GM23338 (cell line): ENCODE measurements at regions not wholly inside any gene's neighbourhood (a gene's known extent, or its start where the extent isn't known, plus 50 kb on each side); places are given as distances from the start of the nearest gene placed in this dataset.

Experiments
- ATAC-seq: fragments of 200-7000 bp; cut with Tn5 transposase; 3 replicates; pipeline ENCODE4 v1.9.1; 2020
- DNase-seq: peaks from one replicate; pipeline ENCODE4 v3.0.0-alpha.2; 2015; ENCODE audit warnings: low spot score
- H2AFZ ChIP-seq: fragments of 200-600 bp; sonication (generic); 2 replicates; pipeline ENCODE4 v1.8.0; 2016; ENCODE audit warnings: antibody characterized with exemption, mild to moderate bottlenecking, moderate library complexity
- H3F3A ChIP-seq: fragments of 200-600 bp; sonication (generic); replicated peaks from 2 replicates; pipeline ENCODE4 v1.8.0; 2017; ENCODE audit warnings: antibody characterized with exemption, mixed run types, low read depth
- H3K27ac ChIP-seq: fragments of 200-600 bp; sonication (generic); 2 replicates; pipeline ENCODE4 v1.6.1; 2016; ENCODE audit warnings: low read depth
- H3K27me3 ChIP-seq: fragments of 200-600 bp; sonication (generic); 2 replicates; pipeline ENCODE4 v1.8.0; 2016; ENCODE audit warnings: mild to moderate bottlenecking, mixed run types, moderate library complexity; ENCODE audit not compliant: insufficient read depth
- H3K36me3 ChIP-seq: fragments of 200-600 bp; sonication (generic); 2 replicates; pipeline ENCODE4 v1.8.0; 2016; ENCODE audit warnings: mild to moderate bottlenecking; ENCODE audit not compliant: insufficient read depth
- H3K4me1 ChIP-seq: fragments of 200-600 bp; sonication (generic); 2 replicates; pipeline ENCODE4 v1.8.0; 2016; ENCODE audit warnings: mild to moderate bottlenecking, moderate library complexity; ENCODE audit not compliant: insufficient read depth
- H3K4me2 ChIP-seq: fragments of 200-600 bp; sonication (generic); 2 replicates; pipeline ENCODE4 v1.7.1; 2017; ENCODE audit warnings: mixed run types
- H3K4me3 ChIP-seq: fragments of 200-600 bp; sonication (generic); 2 replicates; pipeline ENCODE4 v1.6.1; 2016; ENCODE audit warnings: mixed run types
- H3K79me2 ChIP-seq: fragments of 200-600 bp; sonication (generic); replicated peaks from 2 replicates; pipeline ENCODE4 v1.8.0; 2017; ENCODE audit warnings: mild to moderate bottlenecking; ENCODE audit not compliant: insufficient read depth
- H3K9me2 ChIP-seq: fragments of 200-600 bp; sonication (generic); 2 replicates; pipeline ENCODE4 v1.8.0; 2017; ENCODE audit not compliant: insufficient read depth
- H4K20me1 ChIP-seq: fragments of 200-600 bp; sonication (generic); replicated peaks from 2 replicates; pipeline ENCODE4 v1.8.0; 2017; ENCODE audit warnings: mild to moderate bottlenecking; ENCODE audit not compliant: insufficient read depth
- H3K27ac Mint-ChIP-seq: 2 replicates; pipeline ENCODE4 v1.8.0; 2020; ENCODE audit warnings: inconsistent platforms, mild to moderate bottlenecking, moderate library complexity, mixed read lengths
- H3K27me3 Mint-ChIP-seq: 3 replicates; pipeline ENCODE4 v1.8.0; 2022; ENCODE audit warnings: low read depth, mild to moderate bottlenecking, moderate library complexity, mixed read lengths, inconsistent platforms; ENCODE audit not compliant: insufficient read depth, poor library complexity
- H3K36me3 Mint-ChIP-seq: 3 replicates; pipeline ENCODE4 v1.8.0; 2021; ENCODE audit warnings: low read depth, mild to moderate bottlenecking, inconsistent platforms, moderate library complexity, mixed read lengths
- H3K4me1 Mint-ChIP-seq: 3 replicates; pipeline ENCODE4 v1.8.0; 2020; ENCODE audit warnings: mild to moderate bottlenecking, inconsistent platforms, mixed read lengths
- H3K4me3 Mint-ChIP-seq: 3 replicates; pipeline ENCODE4 v1.8.0; 2021; ENCODE audit warnings: moderate library complexity, mild to moderate bottlenecking, inconsistent platforms, mixed read lengths
- H3K9me3 Mint-ChIP-seq: 3 replicates; pipeline ENCODE4 v1.8.0; 2020; ENCODE audit warnings: moderate library complexity, mild to moderate bottlenecking, inconsistent platforms, mixed read lengths
- CREB1 ChIP-seq: fragments of 250-450 bp; sonication (Bioruptor Pico); IDR thresholded peaks from 2 replicates; pipeline ENCODE4 v1.5.0; 2020; ENCODE audit warnings: low read depth, mild to moderate bottlenecking, moderate library complexity
- CTCF ChIP-seq, 2 experiments: fragments of 200-600 bp in 1 of 2; sonication (generic) in 1 of 2; conservative IDR thresholded peaks; 2 replicates each; pipeline versions ENCODE4 v1.5.1 to v1.6.1; 2016 to 2017; ENCODE audit warnings: antibody characterized with exemption in 2 of 2, low read depth in 2 of 2, mild to moderate bottlenecking in 2 of 2, moderate library complexity in 1 of 2
- EZH2 ChIP-seq: fragments of 200-600 bp; sonication (generic); IDR thresholded peaks from one replicate; pipeline ENCODE4 v1.8.0; 2017; ENCODE audit warnings: antibody characterized with exemption, mild to moderate bottlenecking, low read depth; ENCODE audit not compliant: unreplicated experiment
- EZH2phosphoT487 ChIP-seq: fragments of 200-600 bp; sonication (generic); IDR thresholded peaks from one replicate; pipeline ENCODE4 v1.8.1; 2018; ENCODE audit warnings: antibody characterized with exemption; ENCODE audit not compliant: unreplicated experiment
- JUNB ChIP-seq: IDR thresholded peaks from one replicate; pipeline ENCODE4 v1.6.1; 2016; ENCODE audit warnings: antibody characterized with exemption; ENCODE audit not compliant: unreplicated experiment
- NANOG ChIP-seq: IDR thresholded peaks from 2 replicates; pipeline ENCODE4 v1.6.1; 2016; ENCODE audit warnings: antibody characterized with exemption, borderline replicate concordance
- POLR2AphosphoS5 ChIP-seq: IDR thresholded peaks from 2 replicates; pipeline ENCODE4 v1.6.1; 2016; ENCODE audit warnings: antibody characterized with exemption, low read depth
- STAT1 ChIP-seq: IDR thresholded peaks from one replicate; pipeline ENCODE4 v1.6.1; 2016; ENCODE audit warnings: antibody characterized with exemption; ENCODE audit not compliant: unreplicated experiment
- ZNF114 ChIP-seq: fragments of 250-450 bp; sonication (Bioruptor Pico); IDR thresholded peaks from 2 replicates; pipeline ENCODE4 v1.5.0; 2020; ENCODE audit warnings: mild to moderate bottlenecking, moderate library complexity
- ZNF331 ChIP-seq: fragments of 250-450 bp; sonication (Bioruptor Pico); IDR thresholded peaks from 2 replicates; pipeline ENCODE4 v1.5.0; 2020; ENCODE audit warnings: low read depth, mild to moderate bottlenecking, moderate library complexity
- TF ChIP-seq, protein P1 (sequence below): IDR thresholded peaks from 2 replicates; pipeline ENCODE4 v1.6.1; 2016; ENCODE audit warnings: antibody characterized with exemption
- TF ChIP-seq, protein P2 (sequence below): IDR thresholded peaks from one replicate; pipeline ENCODE4 v1.6.1; 2018; ENCODE audit warnings: antibody characterized with exemption; ENCODE audit not compliant: unreplicated experiment

- H3K36me3 ChIP-seq, result no peaks in the 10 kb centered on the region
- H3K79me2 ChIP-seq, result no peaks in the 10 kb centered on the region
- Mint-ChIP-seq H3K36me3 (peaks cover 9% of the 10 kb centered on the region), H3K27ac (no peak overlapping the region), H3K27me3 (no peaks in the 10 kb centered on the region), H3K4me1 (peaks cover 10% of the 10 kb centered on the region), H3K9me3 (peaks cover 13% of the 10 kb centered on the region), H3K4me3 (no peak overlapping the region)
- H3K4me1 ChIP-seq, result no peaks in the 10 kb centered on the region
- DNase-seq (no peak), ATAC-seq (no peak)
- H3K9me2 ChIP-seq, result no peaks in the 10 kb centered on the region
- TF ChIP-seq ZNF331 (CRISPR knock-in tag) (no peak), POLR2AphosphoS5 (no peak), EZH2phosphoT487 (no peak), EZH2 (no peak)
- TF ChIP-seq, protein P1, sequence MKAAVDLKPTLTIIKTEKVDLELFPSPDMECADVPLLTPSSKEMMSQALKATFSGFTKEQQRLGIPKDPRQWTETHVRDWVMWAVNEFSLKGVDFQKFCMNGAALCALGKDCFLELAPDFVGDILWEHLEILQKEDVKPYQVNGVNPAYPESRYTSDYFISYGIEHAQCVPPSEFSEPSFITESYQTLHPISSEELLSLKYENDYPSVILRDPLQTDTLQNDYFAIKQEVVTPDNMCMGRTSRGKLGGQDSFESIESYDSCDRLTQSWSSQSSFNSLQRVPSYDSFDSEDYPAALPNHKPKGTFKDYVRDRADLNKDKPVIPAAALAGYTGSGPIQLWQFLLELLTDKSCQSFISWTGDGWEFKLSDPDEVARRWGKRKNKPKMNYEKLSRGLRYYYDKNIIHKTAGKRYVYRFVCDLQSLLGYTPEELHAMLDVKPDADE, result no peak
- H3K4me2 ChIP-seq, result no peak overlapping the region
- H3K4me3 ChIP-seq, result no peak overlapping the region
- H3K27me3 ChIP-seq, result no peaks in the 10 kb centered on the region
- H4K20me1 ChIP-seq, result no peaks in the 10 kb centered on the region
- no peak overlapping the region for H2AFZ ChIP-seq
- no peaks in the 10 kb centered on the region for H3F3A ChIP-seq
- H3K27ac ChIP-seq, result no peak overlapping the region
These were observed 83.4 kb upstream of the TMCC3 start for GRCh38 chr12:94733727-94734126.

- Mint-ChIP-seq H3K9me3 (peaks cover 13% of the 10 kb centered on the region), H3K4me1 (peaks cover 10% of the 10 kb centered on the region), H3K36me3 (peaks cover 12% of the 10 kb centered on the region), H3K4me3 (no peak overlapping the region), H3K27me3 (no peaks in the 10 kb centered on the region), H3K27ac (no peak overlapping the region)
- Histone ChIP-seq H3K9me2 (no peaks in the 10 kb centered on the region), H3K4me1 (no peaks in the 10 kb centered on the region), H3F3A (no peaks in the 10 kb centered on the region), H3K27me3 (no peaks in the 10 kb centered on the region), H3K79me2 (no peaks in the 10 kb centered on the region), H3K36me3 (no peaks in the 10 kb centered on the region), H3K4me3 (no peak overlapping the region), H3K27ac (no peak overlapping the region), H2AFZ (peak overlapping the region; percentile 32; the same call in 1 of the 2 replicates), H3K4me2 (no peak overlapping the region), H4K20me1 (no peaks in the 10 kb centered on the region)
- DNase-seq (no peak), ATAC-seq (no peak)
- TF ChIP-seq, protein P2, sequence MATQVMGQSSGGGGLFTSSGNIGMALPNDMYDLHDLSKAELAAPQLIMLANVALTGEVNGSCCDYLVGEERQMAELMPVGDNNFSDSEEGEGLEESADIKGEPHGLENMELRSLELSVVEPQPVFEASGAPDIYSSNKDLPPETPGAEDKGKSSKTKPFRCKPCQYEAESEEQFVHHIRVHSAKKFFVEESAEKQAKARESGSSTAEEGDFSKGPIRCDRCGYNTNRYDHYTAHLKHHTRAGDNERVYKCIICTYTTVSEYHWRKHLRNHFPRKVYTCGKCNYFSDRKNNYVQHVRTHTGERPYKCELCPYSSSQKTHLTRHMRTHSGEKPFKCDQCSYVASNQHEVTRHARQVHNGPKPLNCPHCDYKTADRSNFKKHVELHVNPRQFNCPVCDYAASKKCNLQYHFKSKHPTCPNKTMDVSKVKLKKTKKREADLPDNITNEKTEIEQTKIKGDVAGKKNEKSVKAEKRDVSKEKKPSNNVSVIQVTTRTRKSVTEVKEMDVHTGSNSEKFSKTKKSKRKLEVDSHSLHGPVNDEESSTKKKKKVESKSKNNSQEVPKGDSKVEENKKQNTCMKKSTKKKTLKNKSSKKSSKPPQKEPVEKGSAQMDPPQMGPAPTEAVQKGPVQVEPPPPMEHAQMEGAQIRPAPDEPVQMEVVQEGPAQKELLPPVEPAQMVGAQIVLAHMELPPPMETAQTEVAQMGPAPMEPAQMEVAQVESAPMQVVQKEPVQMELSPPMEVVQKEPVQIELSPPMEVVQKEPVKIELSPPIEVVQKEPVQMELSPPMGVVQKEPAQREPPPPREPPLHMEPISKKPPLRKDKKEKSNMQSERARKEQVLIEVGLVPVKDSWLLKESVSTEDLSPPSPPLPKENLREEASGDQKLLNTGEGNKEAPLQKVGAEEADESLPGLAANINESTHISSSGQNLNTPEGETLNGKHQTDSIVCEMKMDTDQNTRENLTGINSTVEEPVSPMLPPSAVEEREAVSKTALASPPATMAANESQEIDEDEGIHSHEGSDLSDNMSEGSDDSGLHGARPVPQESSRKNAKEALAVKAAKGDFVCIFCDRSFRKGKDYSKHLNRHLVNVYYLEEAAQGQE, result no peak
- TF ChIP-seq CREB1 (CRISPR knock-in tag) (no peak), ZNF331 (CRISPR knock-in tag) (no peak), JUNB (no peak), EZH2 (no peak), STAT1 (no peak), CTCF (conservative IDR thresholded peaks at IDR 0.05; ENCODE audit: low read depth in 2 of 2) (no peak), ZNF114 (no peak), EZH2phosphoT487 (no peak), NANOG (no peak), POLR2AphosphoS5 (no peak)
- TF ChIP-seq, protein P1, result no peak
These were observed 82.1 kb upstream of the TMCC3 start for GRCh38 chr12:94732367-94732990.
